HCT116 (cell line): ENCODE measurements at regions not wholly inside any gene's neighbourhood (a gene's known extent, or its start where the extent isn't known, plus 50 kb on each side); places are given as distances from the start of the nearest gene placed in this dataset.

ENCODE experiments used
- ATAC-seq: fragments of 200-7000 bp; cut with Tn5 transposase; 2 replicates; pipeline ENCODE4 v1.9.1; 2020; ENCODE audit warnings: mild to moderate bottlenecking, moderate library complexity
- BruUV-seq: library from RNA; stranded (reverse); fragments of 400-500 nt; replicated peaks from 2 replicates; lab custom pipeline; 2021; lab: Mats Ljungman, UMichigan
- CTCF ChIA-PET: fragments of 300-600 bp; sonication (Branson Sonifier 250); formaldehyde crosslinking; loops from one replicate; lab custom pipeline; 2021; ENCODE audit warnings: antibody characterized with exemption; lab: Charles Lee
- POLR2A ChIA-PET: fragments of 300-600, 350-600 bp; sonication (Branson Sonifier 250); formaldehyde crosslinking; loops from one replicate; lab custom pipeline; 2021; ENCODE audit warnings: antibody characterized with exemption; lab: Charles Lee
- RAD21 ChIA-PET, 2 experiments: fragments of 300-600 bp; sonication (Branson Sonifier 250); formaldehyde crosslinking; loops; one replicate each; lab custom pipeline; 2023; ENCODE audit warnings: low total read pairs in 2 of 2; ENCODE audit not compliant: uncharacterized antibody in 2 of 2, unreplicated experiment in 2 of 2, low non-redundant PET in 1 of 2; lab: Charles Lee
- DNase-seq: peaks from one replicate; pipeline ENCODE4 v3.0.0-alpha.2; 2010; ENCODE audit warnings: low read depth, low spot score
- H2AFZ ChIP-seq: fragments of 200-600 bp; shearing (Covaris generic), sonication (generic); 2 replicates; pipeline ENCODE4 v1.6.1; 2017; ENCODE audit warnings: low read depth, mixed run types, mixed read lengths, antibody characterized with exemption, low read length; ENCODE audit not compliant: poor library complexity, severe bottlenecking
- H3K27ac ChIP-seq: 2 replicates; pipeline ENCODE4 v1.5.1; 2012; ENCODE audit warnings: low read depth, low read length
- H3K27me3 ChIP-seq: fragments of 200-600 bp; sonication (generic); 2 replicates; pipeline ENCODE4 v1.6.1; 2016; ENCODE audit warnings: mixed run types, low read length, mixed read lengths; ENCODE audit not compliant: insufficient read depth
- H3K36me3 ChIP-seq, 2 experiments: fragments of 200-500 bp in 1 of 2; fragments of 200-600 bp in 1 of 2; sonication (Bioruptor generic) in 1 of 2; sonication (generic) in 1 of 2; 2 replicates each; pipeline versions ENCODE4 v1.5.1 to v1.6.1; 2014 to 2016; ENCODE audit warnings: low read length in 2 of 2, inconsistent platforms in 1 of 2, mixed read lengths in 1 of 2, mixed run types in 1 of 2; ENCODE audit not compliant: insufficient read depth in 2 of 2, control insufficient read depth in 1 of 2
- H3K4me1 ChIP-seq, 2 experiments: fragments of 200-600 bp in 1 of 2; sonication (generic) in 1 of 2; 2 replicates each; pipeline versions ENCODE4 v1.5.1 to v1.6.1; 2012 to 2017; ENCODE audit warnings: low read length in 2 of 2, inconsistent platforms in 1 of 2, mild to moderate bottlenecking in 1 of 2, mixed read lengths in 1 of 2, mixed run types in 1 of 2, moderate library complexity in 1 of 2; ENCODE audit not compliant: insufficient read depth in 2 of 2, control insufficient read depth in 1 of 2
- H3K4me2 ChIP-seq: fragments of 200-600 bp; sonication (generic); 2 replicates; pipeline ENCODE4 v1.6.1; 2017; ENCODE audit warnings: mixed run types, low read length, mixed read lengths
- H3K4me3 ChIP-seq, 2 experiments: fragments of 200-600 bp in 1 of 2; sonication (generic) in 1 of 2; replicated peaks in 1 of 2; 2 replicates each; pipeline ENCODE4 v1.5.1; 2011 to 2016; ENCODE audit warnings: low read length in 2 of 2, control low read depth in 1 of 2, low read depth in 1 of 2, mild to moderate bottlenecking in 1 of 2, mixed read lengths in 1 of 2, mixed run types in 1 of 2
- H3K79me2 ChIP-seq: fragments of 200-600 bp; sonication (generic); 2 replicates; pipeline ENCODE4 v1.6.1; 2017; ENCODE audit warnings: mild to moderate bottlenecking, mixed run types, low read length, moderate library complexity, mixed read lengths; ENCODE audit not compliant: insufficient read depth
- H3K9ac ChIP-seq: fragments of 200-600 bp; sonication (generic); 2 replicates; pipeline ENCODE4 v1.6.1; 2016; ENCODE audit warnings: low read length, mixed read lengths
- H3K9me2 ChIP-seq: fragments of 200-600 bp; sonication (generic), shearing (Covaris generic); 2 replicates; pipeline ENCODE4 v1.6.1; 2017; ENCODE audit warnings: mixed run types, mild to moderate bottlenecking, moderate library complexity; ENCODE audit not compliant: insufficient read depth
- H3K9me3 ChIP-seq, 2 experiments: fragments of 200-500 bp in 1 of 2; fragments of 200-600 bp in 1 of 2; sonication (Bioruptor generic) in 1 of 2; sonication (generic) in 1 of 2; 2 replicates each; pipeline ENCODE4 v1.6.1; 2014 to 2017; ENCODE audit warnings: low read length in 2 of 2, mixed read lengths in 2 of 2, inconsistent platforms in 1 of 2, low read depth in 1 of 2, mild to moderate bottlenecking in 1 of 2, mixed run types in 1 of 2, moderate library complexity in 1 of 2; ENCODE audit not compliant: control insufficient read depth in 1 of 2, insufficient read depth in 1 of 2
- H4K20me1 ChIP-seq: fragments of 200-600 bp; sonication (generic), shearing (Covaris generic); 2 replicates; pipeline ENCODE4 v1.6.1; 2017; ENCODE audit warnings: mixed run types, mild to moderate bottlenecking, moderate library complexity; ENCODE audit not compliant: insufficient read depth
- CBX3 ChIP-seq: IDR thresholded peaks from 2 replicates; pipeline ENCODE4 v1.6.1; 2012; ENCODE audit warnings: low read depth
- EGR1 ChIP-seq: IDR thresholded peaks from 2 replicates; pipeline ENCODE4 v1.6.1; 2012; ENCODE audit warnings: low read depth
- EZH2phosphoT487 ChIP-seq: fragments of 200-600 bp; IDR thresholded peaks from 2 replicates; pipeline ENCODE4 v1.6.1; 2018; ENCODE audit warnings: antibody characterized with exemption, borderline replicate concordance
- POLR2AphosphoS5 ChIP-seq: IDR thresholded peaks from 2 replicates; pipeline ENCODE4 v1.6.1; 2011; ENCODE audit warnings: mild to moderate bottlenecking, low read depth, low read length, moderate library complexity
- RAD21 ChIP-seq: IDR thresholded peaks from 2 replicates; pipeline ENCODE4 v1.6.1; 2012; ENCODE audit warnings: low read depth, mild to moderate bottlenecking
- SIN3A ChIP-seq: IDR thresholded peaks from 2 replicates; pipeline ENCODE4 v1.6.1; 2012; ENCODE audit warnings: low read depth
- SRF ChIP-seq: IDR thresholded peaks from 2 replicates; pipeline ENCODE4 v1.6.1; 2012; ENCODE audit warnings: low read depth
- ZNF274 ChIP-seq: fragments of 200-500 bp; sonication (Bioruptor generic); IDR thresholded peaks from 2 replicates; pipeline ENCODE4 v1.6.1; 2014; ENCODE audit warnings: mild to moderate bottlenecking, low read depth, low read length, inconsistent platforms
- intact Hi-C: fragments of 100-400 bp; cut with micrococcal nuclease; formaldehyde crosslinking; loops from 2 replicates; pipeline ENCODE4 v1.10.0; 2022

DNA sequence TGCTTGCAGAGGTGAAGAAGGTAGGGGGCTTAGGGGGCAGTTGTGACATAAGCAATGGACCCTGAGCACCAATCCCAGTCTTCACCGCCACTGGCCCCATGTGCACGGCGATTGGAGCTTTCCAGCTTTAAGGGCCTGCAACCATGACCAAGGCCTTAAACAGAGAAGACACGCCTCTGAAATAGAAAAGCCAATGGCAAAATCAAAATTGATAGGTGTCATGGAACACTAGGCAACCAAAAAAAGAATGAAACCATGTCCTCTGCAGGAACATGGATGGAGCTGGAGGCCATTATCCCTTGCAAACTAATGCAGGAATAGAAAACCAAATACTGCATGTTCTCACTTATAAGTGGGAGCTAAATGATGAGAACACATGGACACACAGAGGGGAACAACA lies 146.3 kb downstream of the SCARB1 start:
- DNase-seq (no peak), ATAC-seq (no peak)
- no peaks in the 10 kb centered on the region for H3K27me3 ChIP-seq
- intact Hi-C loops, result no loop called here
- no peak overlapping the region for H3K9ac ChIP-seq
- ChIA-PET CTCF (no interaction called here), RAD21 (no interaction called here), POLR2A (no interaction called here)
- H3K79me2 ChIP-seq, result no peaks in the 10 kb centered on the region
- H3K4me2 ChIP-seq, result no peak overlapping the region
- H3K4me3 ChIP-seq, result no peak overlapping the region
- TF ChIP-seq SRF (no peak), CBX3 (no peak), SIN3A (no peak), POLR2AphosphoS5 (no peak)
- H4K20me1 ChIP-seq, result no peaks in the 10 kb centered on the region
- H2AFZ ChIP-seq, result no peak overlapping the region
- H3K9me2 ChIP-seq, result no peaks in the 10 kb centered on the region
- peaks cover 6 to 19% of the 10 kb centered on the region in 2 experiments; a peak in 3 of 4 replicates for H3K4me1 ChIP-seq
- no peaks in the 10 kb centered on the region for H3K9me3 ChIP-seq
- no TSS peak for BruUV-seq
- H3K36me3 ChIP-seq, result no peaks in the 10 kb centered on the region
- no peak overlapping the region for H3K27ac ChIP-seq

DNA sequence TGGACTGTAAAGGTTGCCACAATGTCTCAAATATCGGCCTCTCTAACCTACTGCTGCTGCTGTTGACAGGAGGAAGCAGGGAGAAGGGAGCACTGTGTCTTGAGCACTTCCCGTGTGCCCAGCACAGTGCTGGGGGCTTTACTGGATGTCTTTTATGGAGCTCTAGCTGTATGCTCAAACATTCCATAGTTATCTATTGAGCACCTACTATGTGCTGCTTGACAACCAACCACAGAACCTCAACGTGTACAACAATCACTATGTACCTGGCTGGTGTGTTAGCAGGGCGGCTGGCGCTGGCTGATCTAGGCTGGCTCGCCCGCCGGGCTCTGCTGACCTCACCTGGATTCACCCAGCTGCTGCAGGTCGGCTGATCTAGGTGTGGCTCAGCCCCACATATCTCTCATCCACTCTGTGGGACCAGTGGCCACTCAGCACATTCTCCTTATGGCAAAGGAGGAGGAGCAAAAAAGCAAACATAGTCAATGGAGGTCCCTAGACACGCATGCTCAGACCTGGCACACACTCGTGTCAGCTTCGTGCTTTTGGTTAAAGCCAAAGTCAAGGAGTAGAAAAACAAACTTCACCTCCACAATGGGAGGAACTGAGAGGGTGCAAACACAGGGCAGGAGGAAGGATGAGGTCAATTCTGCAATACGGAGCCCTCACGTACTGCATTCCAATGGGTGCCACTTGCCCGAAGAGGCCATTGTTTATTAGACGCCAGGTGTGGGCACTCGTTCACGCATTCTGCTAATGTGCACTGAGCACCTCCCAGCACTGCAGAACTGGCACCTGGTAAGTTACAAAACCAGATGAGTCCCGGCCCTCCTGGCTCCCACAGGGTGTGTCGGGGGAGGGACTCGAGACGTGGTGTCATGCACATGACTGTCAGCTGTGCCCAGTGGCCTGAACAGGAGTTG lies 147.2 kb downstream of the SCARB1 start:
- Histone ChIP-seq H3K9ac (no peak overlapping the region), H3K27me3 (no peaks in the 10 kb centered on the region), H3K27ac (no peak overlapping the region), H3K4me1 (peaks cover 6 to 19% of the 10 kb centered on the region in 2 experiments; a peak in 3 of 4 replicates), H2AFZ (no peak overlapping the region), H3K4me3 (no peak overlapping the region), H3K9me3 (no peaks in the 10 kb centered on the region), H3K36me3 (no peaks in the 10 kb centered on the region), H3K4me2 (no peak overlapping the region), H3K79me2 (no peaks in the 10 kb centered on the region), H4K20me1 (no peaks in the 10 kb centered on the region), H3K9me2 (no peaks in the 10 kb centered on the region)
- TF ChIP-seq RAD21, result peak; percentile 38
- TF ChIP-seq EZH2phosphoT487, result no peak
- no peak for TF ChIP-seq ZNF274
- TF ChIP-seq SIN3A, result no peak
- TF ChIP-seq EGR1, result no peak
- DNase-seq (no peak), ATAC-seq (no peak)
- BruUV-seq, result no TSS peak
- CTCF ChIA-PET, result no interaction called here
- POLR2A ChIA-PET, result no interaction called here
- intact Hi-C loops, result no loop called here
- RAD21 ChIA-PET, result no interaction called here
